GM18505 (cell line): ENCODE measurements at regions not wholly inside any gene's neighbourhood (a gene's known extent, or its start where the extent isn't known, plus 50 kb on each side); places are given as distances from the start of the nearest gene placed in this dataset.
"Not testable (repeated sequence)": the region's sequence is repeated elsewhere in the genome, so short reads cannot be mapped to it uniquely, and the experiment has no call there.

ENCODE experiments used
- ATAC-seq: cut with Tn5 transposase; IDR thresholded peaks from one replicate; pipeline ENCODE4 v1.9.1; 2021; ENCODE audit not compliant: unreplicated experiment
- POLR2A ChIP-seq: IDR thresholded peaks from 4 replicates; pipeline ENCODE4 v1.6.1; 2011; ENCODE audit warnings: borderline replicate concordance; ENCODE audit not compliant: insufficient read depth, insufficient read length; ENCODE audit errors: extremely low read depth

DNA sequence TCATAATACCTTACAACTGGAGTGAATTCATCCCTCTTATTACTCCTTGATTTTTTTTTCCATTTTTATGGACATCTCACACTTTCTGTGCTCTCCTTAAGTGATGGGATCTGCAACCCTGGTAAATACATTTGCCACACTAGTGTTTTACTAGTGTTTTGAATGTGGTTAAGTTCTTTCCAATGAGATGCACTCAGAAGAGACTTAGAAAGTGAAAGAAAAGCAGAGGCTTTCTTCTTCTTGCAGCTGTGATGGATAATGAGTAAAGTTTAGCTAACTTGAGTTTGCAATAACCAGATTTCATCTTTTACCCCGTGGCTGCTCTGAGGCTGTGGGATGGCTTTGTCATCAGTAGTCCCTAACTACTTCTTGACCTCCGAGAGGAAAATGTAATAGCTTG, 1248.4 kb downstream of the NSUN3 start:
- TF ChIP-seq POLR2A, result no peak
- ATAC-seq, result no peak

DNA sequence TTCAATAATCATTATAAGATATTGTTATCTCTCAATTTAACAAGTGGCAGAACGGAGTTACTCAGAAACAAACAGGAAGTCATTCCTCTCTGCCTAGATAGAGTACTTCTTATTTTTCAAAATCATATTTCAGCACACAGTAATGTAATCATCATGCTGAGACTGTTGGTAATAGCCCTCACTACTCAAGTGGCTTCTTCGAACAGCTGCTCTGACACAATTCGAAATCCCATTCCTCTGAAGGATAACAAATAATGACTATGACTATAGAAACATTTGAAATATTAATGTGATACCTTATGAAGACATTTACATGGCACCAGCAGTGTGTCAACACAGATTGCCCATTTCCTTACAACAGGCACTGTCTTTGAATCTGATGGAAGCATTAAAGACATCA, 1249.8 kb downstream of the NSUN3 start:
- no peak for TF ChIP-seq POLR2A
- ATAC-seq, result no peak

DNA sequence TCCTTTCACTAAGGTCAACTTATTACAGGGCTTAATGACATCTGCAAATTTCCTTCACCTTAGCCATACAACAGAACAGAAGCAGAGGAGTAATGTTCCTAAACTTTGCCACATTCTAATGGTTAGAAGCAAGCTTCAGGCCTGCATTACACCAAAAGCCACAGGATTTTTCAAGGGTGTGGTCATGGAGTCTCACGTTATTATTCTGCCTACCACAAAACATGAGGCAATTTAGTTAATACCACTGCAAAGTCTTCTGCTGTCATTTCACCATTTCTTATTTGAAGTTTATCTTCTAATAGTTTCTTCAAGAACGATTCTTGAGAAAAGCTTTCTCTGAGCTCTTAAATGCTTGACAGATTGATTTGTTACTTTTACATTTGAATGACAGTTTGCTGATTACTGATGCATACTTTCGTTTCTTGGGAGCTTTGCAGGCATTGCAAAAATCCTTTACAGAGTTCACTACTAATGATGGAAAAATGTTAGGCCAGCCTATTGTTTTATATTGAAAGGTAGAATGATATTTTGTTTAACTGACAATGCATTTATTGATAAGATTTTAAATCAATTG, 1257.1 kb downstream of the NSUN3 start:
- TF ChIP-seq POLR2A, result no peak
- no peak for ATAC-seq

DNA sequence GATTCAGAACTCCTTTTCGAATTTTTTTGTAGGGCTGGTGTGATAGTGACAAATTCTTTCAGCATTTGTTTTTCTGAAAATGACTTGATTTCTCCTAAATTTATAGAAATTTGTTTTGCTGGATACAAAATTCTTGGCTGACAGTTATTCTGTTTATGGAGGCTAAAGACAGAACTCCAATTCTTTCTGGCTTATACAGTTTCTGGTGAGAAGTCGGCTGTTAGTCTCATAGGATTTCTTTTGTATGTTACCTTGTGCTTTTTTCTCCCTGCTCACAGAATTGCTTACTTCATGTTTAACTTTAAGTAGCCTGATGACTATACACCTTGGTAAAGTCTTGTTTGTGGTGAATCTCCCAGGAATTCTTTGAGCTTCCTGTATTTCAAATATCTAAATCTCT, 1264.6 kb downstream of the NSUN3 start:
- TF ChIP-seq POLR2A, result no peak
- no peak for ATAC-seq

DNA sequence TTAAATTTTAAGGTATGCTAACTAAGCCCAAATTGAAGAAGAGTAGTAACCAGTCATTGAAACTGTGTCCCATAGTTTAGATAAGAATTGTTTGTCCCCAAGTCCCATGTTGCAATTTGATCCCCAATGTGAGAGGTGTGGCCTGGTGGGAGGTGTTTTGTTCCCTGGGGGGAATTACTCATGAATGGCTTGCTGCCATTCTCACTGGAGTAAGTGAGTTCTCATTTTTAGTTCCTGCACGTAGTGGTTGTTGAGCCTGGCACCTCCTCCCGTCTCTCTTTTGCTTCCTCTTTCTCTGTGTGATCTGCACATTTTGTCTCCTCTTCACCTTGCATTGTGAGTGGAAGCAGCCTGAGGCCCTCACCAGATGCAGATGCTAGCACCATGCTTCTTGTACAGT, 1271.0 kb downstream of the NSUN3 start:
- no peak for TF ChIP-seq POLR2A
- no peak for ATAC-seq

DNA sequence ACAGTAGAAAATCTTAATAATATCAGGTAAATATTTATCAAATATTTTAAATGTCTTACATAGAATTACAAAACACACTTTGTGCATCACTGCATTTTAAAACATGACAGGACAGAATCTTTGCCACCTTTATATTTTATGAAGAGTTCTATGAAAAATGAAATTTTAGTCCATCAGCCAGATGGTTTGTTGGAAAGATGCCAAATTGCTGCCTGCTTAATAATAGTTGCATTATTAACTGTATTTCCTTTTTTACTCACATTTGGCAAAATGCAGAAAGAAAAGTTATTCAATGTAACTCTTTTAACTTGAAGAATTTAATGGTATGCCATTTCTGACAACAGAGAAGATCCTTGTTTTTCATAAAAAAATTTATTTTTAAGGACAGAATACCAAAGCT, 1271.6 kb downstream of the NSUN3 start:
- TF ChIP-seq POLR2A, result no peak
- no peak for ATAC-seq

DNA sequence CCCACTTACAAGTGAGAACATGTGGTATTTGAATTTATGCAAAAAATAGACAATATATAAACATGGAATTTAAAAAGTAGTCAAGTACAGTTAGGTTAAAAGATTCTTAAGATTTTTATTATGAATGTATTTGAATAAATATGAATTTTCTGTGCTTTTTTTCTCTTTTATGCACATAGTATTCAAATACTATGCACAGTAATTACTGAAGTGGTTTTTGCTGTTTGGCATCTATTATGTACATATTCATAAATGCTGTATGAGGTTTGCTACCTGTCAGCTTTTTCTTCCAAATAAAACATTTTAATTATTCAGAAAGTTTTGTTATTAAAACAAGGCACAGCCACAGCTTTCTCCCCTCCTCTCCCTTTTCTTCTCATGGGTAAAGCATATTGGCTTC, 1272.7 kb downstream of the NSUN3 start:
- TF ChIP-seq POLR2A, result no peak
- no peak for ATAC-seq

DNA sequence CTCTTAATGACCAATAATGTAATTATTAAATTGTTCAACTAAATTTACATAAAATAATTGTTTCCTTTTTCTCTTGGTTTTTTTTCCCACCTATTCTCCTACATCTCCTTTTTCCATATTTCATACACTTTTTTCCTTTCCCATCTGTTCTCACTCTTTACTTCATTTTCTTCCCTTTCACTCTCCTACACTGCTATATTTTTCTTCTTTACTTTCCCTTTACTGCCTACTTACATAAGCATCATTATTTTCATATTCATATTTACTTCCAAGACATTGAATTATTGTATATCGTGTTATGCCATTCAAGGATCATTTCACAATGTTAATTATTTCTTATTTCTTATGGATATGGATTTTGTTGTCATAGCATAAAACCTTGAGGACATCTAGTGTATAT, 1275.6 kb downstream of the NSUN3 start:
- no peak for ATAC-seq
- no peak for TF ChIP-seq POLR2A

DNA sequence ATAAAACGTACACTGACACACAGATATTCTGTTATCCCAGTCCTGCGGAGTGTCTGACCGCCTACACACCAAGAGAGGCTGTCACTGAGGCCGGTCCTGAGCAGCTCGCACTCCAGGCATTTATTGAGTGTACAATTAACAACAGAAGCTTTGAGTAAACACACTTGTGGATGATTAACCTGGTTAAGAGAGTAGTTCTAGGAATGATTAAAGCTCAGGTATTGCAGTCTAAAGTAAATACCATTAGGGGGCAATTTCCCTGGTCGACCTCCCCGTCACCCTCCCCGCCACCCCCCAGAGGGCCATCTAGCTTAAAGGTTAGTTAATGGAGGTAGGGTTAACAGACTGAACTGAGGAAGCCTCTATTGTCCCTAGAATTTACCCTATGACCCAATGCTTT, 1278.5 kb downstream of the NSUN3 start:
- TF ChIP-seq POLR2A, result no peak
- no peak for ATAC-seq

DNA sequence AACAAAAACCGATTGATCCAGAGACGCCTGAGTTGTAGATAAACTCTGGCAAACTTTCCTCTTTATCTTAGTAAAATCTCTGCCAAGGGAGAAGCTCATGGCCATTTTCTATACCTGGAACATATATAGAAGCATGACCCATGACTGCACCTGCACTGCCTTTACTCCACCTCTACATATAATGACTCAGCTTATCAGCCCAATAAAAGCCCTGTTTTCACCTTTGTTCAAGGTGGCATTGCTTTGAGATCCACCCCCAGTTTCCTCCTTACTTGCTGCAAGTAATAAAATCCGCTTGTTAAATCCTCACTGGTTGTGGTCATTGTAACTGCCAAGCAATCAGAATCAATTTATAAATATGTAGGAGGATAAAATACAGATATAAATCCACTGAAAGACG, 1280.4 kb downstream of the NSUN3 start:
- ATAC-seq, result no peak
- no peak for TF ChIP-seq POLR2A

DNA sequence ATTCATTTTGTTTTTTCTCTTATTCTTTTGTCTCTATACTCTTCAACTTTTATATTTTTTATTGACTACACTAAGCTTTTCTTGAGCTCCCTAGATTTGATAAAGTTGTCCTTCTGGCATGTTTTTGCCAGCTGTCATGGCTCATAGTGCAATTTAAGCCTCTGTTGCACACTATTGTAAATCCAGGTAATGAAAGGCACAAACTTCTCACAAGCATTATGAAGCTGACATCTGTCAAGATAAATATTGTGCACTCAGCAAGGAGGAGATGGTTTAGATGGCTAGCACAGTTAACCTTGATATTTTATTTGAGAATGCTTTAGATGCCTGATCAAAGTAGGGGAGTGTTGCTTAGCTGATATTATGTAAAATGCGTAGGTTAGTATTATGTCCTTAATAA, 1280.9 kb downstream of the NSUN3 start:
- no peak for ATAC-seq
- TF ChIP-seq POLR2A, result no peak

DNA sequence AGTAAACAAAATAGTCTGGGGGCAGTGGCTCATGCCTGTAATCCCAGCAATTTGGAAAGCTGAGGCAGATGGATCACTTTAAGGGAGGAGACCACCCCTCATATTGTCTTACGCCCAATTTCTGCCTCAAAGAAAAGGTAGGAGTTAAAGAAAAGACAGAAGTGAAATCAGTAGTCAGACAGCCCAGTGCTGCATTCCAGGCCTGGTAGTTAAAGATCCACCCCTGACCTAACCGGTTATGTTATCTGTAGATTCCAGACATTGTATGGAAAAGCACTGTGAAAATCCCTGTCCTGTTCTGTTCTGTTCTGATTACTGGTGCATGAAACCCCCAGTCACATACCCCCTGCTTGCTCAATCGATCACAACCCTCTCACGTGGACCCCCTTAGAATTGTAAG, 1285.1 kb downstream of the NSUN3 start:
- ATAC-seq, result not testable (repeated sequence)

DNA sequence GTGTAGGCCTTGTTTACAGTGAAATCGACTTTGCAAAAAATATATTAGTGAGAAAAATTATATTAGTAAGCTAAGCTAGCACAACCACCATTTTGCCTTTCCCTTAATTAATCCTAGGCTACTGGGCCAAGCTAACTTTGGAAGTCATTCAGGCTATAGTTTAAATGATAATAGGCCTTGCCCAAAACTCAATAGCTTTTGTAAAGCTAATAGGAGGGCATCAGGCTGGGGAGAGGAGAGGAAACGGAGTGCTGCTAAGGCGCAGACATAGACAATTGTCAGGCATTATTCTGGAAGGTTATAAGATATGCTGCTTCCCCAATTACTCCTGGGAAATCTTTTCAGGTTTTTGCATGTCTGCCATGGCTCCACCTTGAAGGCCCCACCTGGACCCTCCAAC, 1286.0 kb downstream of the NSUN3 start:
- no peak for ATAC-seq

DNA sequence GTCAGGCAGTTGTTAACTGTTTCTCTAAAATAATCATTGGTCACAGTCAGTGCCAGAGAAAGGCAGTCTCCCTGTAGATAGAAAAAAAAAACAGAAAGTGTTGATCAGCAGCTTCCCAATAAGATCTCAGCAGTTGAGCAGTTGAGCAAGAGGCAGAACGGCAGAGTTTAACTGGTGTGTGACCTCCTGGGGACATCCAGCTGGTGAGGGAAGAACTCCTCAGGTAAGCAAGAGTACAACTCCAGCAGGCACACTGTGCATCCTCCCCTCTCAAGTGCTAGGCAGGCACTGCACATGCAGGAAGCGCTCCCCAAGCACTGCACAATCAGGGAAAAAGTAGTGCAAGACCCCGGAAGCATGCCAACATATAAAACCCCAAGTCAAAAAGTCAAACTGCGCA, 1287.2 kb downstream of the NSUN3 start:
- no peak for TF ChIP-seq POLR2A

More for the DNA sequence above, 1286.0 kb downstream of the NSUN3 start:
- no peak for TF ChIP-seq POLR2A

DNA sequence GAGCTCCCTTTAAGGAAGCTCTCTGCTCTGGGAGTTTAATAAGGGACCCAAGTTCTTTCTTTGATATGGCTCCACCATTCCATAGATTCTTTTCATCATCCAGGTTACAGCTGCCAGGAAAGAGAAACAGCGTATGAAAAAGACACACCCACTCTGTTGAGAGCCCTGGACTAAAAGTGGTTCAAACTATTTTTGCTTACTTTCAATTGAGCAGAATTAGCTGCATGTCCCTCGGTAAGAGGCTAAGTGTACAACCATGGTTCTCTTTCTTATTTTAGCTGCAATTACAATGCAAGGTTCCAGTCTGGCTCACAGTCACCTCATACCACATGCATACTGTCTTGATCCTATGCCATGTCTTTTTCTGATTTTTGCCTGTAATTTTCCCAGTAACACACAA, 1288.3 kb downstream of the NSUN3 start:
- ATAC-seq, result no peak
- no peak for TF ChIP-seq POLR2A

More for the DNA sequence above, 1287.2 kb downstream of the NSUN3 start:
- ATAC-seq, result no peak
